PC-3 (cell line): ENCODE measurements at regions not wholly inside any gene's neighbourhood (a gene's known extent, or its start where the extent isn't known, plus 50 kb on each side); places are given as distances from the start of the nearest gene placed in this dataset.
A peak's percentile ranks its signal among the peaks of the same experiment; 100 is the strongest.

Experiments
- ATAC-seq: fragments of 200-7000 bp; cut with Tn5 transposase; 2 replicates; pipeline ENCODE4 v1.9.1; 2020; ENCODE audit warnings: mild to moderate bottlenecking, moderate library complexity
- BruUV-seq: library from RNA; stranded (reverse); fragments of 400-500 nt; replicated peaks from 2 replicates; lab custom pipeline; 2021; lab: Mats Ljungman, UMichigan
- CTCF ChIA-PET: fragments of 300-600 bp; sonication (Branson Sonifier 250); formaldehyde crosslinking; loops from one replicate; lab custom pipeline; 2022; ENCODE audit warnings: antibody characterized with exemption; lab: Charles Lee
- POLR2A ChIA-PET: fragments of 300-600 bp; sonication (Branson Sonifier 250); formaldehyde crosslinking; loops from one replicate; lab custom pipeline; 2022; ENCODE audit warnings: antibody characterized with exemption; ENCODE audit not compliant: unreplicated experiment; lab: Charles Lee
- DNase-seq: peaks from one replicate; pipeline ENCODE4 v3.0.0-alpha.2; 2015
- H2AFZ ChIP-seq: fragments of 300-600 bp; sonication (generic); 2 replicates; pipeline ENCODE4 v1.6.0; 2016; ENCODE audit warnings: antibody characterized with exemption, low read length
- H3F3A ChIP-seq: fragments of 300-600 bp; sonication (generic); one replicate; pipeline ENCODE4 v1.6.0; 2017; ENCODE audit warnings: antibody characterized with exemption, low read length, control low read depth, mild to moderate bottlenecking; ENCODE audit not compliant: unreplicated experiment
- H3K27ac ChIP-seq: fragments of 300-600 bp; sonication (generic); 2 replicates; pipeline ENCODE4 v1.5.1; 2016; ENCODE audit warnings: mild to moderate bottlenecking, low read length
- H3K27me3 ChIP-seq: fragments of 300-600 bp; sonication (generic); 2 replicates; pipeline ENCODE4 v1.6.1; 2016; ENCODE audit warnings: low read length, mixed read lengths
- H3K36me3 ChIP-seq: fragments of 300-600 bp; sonication (generic); 2 replicates; pipeline ENCODE4 v1.6.1; 2016; ENCODE audit warnings: low read depth, mixed run types, low read length, mixed read lengths
- H3K4me1 ChIP-seq: fragments of 300-600 bp; sonication (generic); 2 replicates; pipeline ENCODE4 v1.5.1; 2016; ENCODE audit warnings: low read length; ENCODE audit not compliant: insufficient read depth
- H3K4me2 ChIP-seq: fragments of 300-600 bp; sonication (generic); 2 replicates; pipeline ENCODE4 v1.6.0; 2016; ENCODE audit warnings: low read length
- H3K4me3 ChIP-seq: fragments of 300-600 bp; sonication (generic); 2 replicates; pipeline ENCODE4 v1.5.1; 2016; ENCODE audit warnings: mild to moderate bottlenecking, low read length, mixed read lengths
- H3K79me2 ChIP-seq: fragments of 300-600 bp; sonication (generic); 2 replicates; pipeline ENCODE4 v1.6.1; 2017; ENCODE audit warnings: low read length, mixed read lengths
- H3K9ac ChIP-seq: fragments of 300-600 bp; sonication (generic); 2 replicates; pipeline ENCODE4 v1.6.0; 2016; ENCODE audit warnings: mild to moderate bottlenecking, low read length
- H3K9me2 ChIP-seq: fragments of 300-600 bp; sonication (generic); replicated peaks from 2 replicates; pipeline ENCODE4 v1.6.1; 2016; ENCODE audit warnings: mixed run types, low read length, mixed read lengths
- H3K9me3 ChIP-seq: fragments of 300-600 bp; sonication (generic); 2 replicates; pipeline ENCODE4 v1.6.1; 2016; ENCODE audit warnings: low read length, mixed read lengths
- H4K20me1 ChIP-seq: fragments of 300-600 bp; sonication (generic); 2 replicates; pipeline ENCODE4 v1.6.1; 2016; ENCODE audit warnings: low read length, mixed read lengths
- CTCF ChIP-seq: fragments of 300-600 bp; sonication (generic); conservative IDR thresholded peaks from 2 replicates; pipeline ENCODE4 v1.5.1; 2017; ENCODE audit warnings: antibody characterized with exemption, low read depth, mild to moderate bottlenecking, low read length
- EZH2 ChIP-seq: fragments of 300-600 bp; sonication (generic); IDR thresholded peaks from one replicate; pipeline ENCODE4 v1.6.1; 2017; ENCODE audit warnings: antibody characterized with exemption, mild to moderate bottlenecking, low read length; ENCODE audit not compliant: unreplicated experiment
- EZH2phosphoT487 ChIP-seq: fragments of 300-600 bp; sonication (generic); IDR thresholded peaks from 2 replicates; pipeline ENCODE4 v1.6.1; 2018; ENCODE audit warnings: mild to moderate bottlenecking, antibody characterized with exemption, low read length, borderline replicate concordance
- intact Hi-C: fragments of 100-400 bp; cut with micrococcal nuclease; formaldehyde crosslinking; loops from 2 replicates; pipeline ENCODE4 v1.9.0; 2023

- Histone ChIP-seq H3K9ac (no peak overlapping the region), H3K9me3 (no peaks in the 10 kb centered on the region), H3K27me3 (peaks cover 33% of the 10 kb centered on the region), H3K4me1 (no peaks in the 10 kb centered on the region), H3F3A (no peaks in the 10 kb centered on the region), H3K4me2 (no peak overlapping the region), H4K20me1 (no peaks in the 10 kb centered on the region), H3K79me2 (no peaks in the 10 kb centered on the region), H2AFZ (no peak overlapping the region), H3K36me3 (no peaks in the 10 kb centered on the region), H3K27ac (no peak overlapping the region), H3K9me2 (no peaks in the 10 kb centered on the region), H3K4me3 (no peak overlapping the region)
- DNase-seq = peak; percentile 60
- ChIA-PET POLR2A (no interaction called here), CTCF (no interaction called here)
- BruUV-seq = no TSS peak
- ATAC-seq = peak; percentile 80
- intact Hi-C loops = loop anchor here (5.0 kb wide), 1 partner anchor 1223 kb away; no protein-coding TSS in a partner anchor
- TF ChIP-seq EZH2 (no peak), CTCF (peak; percentile 84), EZH2phosphoT487 (no peak)
These were observed 242.0 kb downstream of the NEDD1 start for GRCh38 chr12:97148941-97149559.

GRCh38 chr12:97151481-97151880 is 244.4 kb downstream of the NEDD1 start:
- no TSS peak for BruUV-seq
- TF ChIP-seq EZH2phosphoT487 (no peak), CTCF (no peak), EZH2 (no peak)
- H3K4me3 ChIP-seq = no peak overlapping the region
- no peaks in the 10 kb centered on the region for H4K20me1 ChIP-seq
- ATAC-seq = no peak
- no peaks in the 10 kb centered on the region for H3K36me3 ChIP-seq
- H2AFZ ChIP-seq = no peak overlapping the region
- H3K4me1 ChIP-seq = no peaks in the 10 kb centered on the region
- no peaks in the 10 kb centered on the region for H3K9me2 ChIP-seq
- H3K27ac ChIP-seq = no peak overlapping the region
- no peaks in the 10 kb centered on the region for H3F3A ChIP-seq
- H3K27me3 ChIP-seq = peaks cover 10% of the 10 kb centered on the region; the same call in 1 of the 2 replicates
- no peak overlapping the region for H3K4me2 ChIP-seq
- no peaks in the 10 kb centered on the region for H3K9me3 ChIP-seq
- no peak overlapping the region for H3K9ac ChIP-seq
- POLR2A ChIA-PET = no interaction called here
- DNase-seq = peak; percentile 32
- H3K79me2 ChIP-seq = no peaks in the 10 kb centered on the region
- intact Hi-C loops = no loop called here
- CTCF ChIA-PET = interaction anchor here (0.5 kb wide), 1 partner anchor 163 kb away, joined by 3 read pairs; no protein-coding TSS in a partner anchor

GRCh38 chr12:97159377-97159776 is 252.3 kb downstream of the NEDD1 start:
- ATAC-seq (no peak), DNase-seq (no peak)
- no peaks in the 10 kb centered on the region for H3K36me3 ChIP-seq
- no peak overlapping the region for H3K4me2 ChIP-seq
- H3K9me2 ChIP-seq = no peaks in the 10 kb centered on the region
- no peaks in the 10 kb centered on the region for H4K20me1 ChIP-seq
- H3K27ac ChIP-seq = no peak overlapping the region
- H3F3A ChIP-seq = no peaks in the 10 kb centered on the region
- POLR2A ChIA-PET = no interaction called here
- TF ChIP-seq EZH2phosphoT487 (no peak), CTCF (no peak)
- no TSS peak for BruUV-seq
- no peak overlapping the region for H2AFZ ChIP-seq
- peaks cover 6% of the 10 kb centered on the region; the same call in 1 of the 2 replicates for H3K27me3 ChIP-seq
- H3K79me2 ChIP-seq = no peaks in the 10 kb centered on the region
- CTCF ChIA-PET = no interaction called here
- H3K4me3 ChIP-seq = no peak overlapping the region
- intact Hi-C loops = no loop called here
- no peaks in the 10 kb centered on the region for H3K4me1 ChIP-seq
- no peaks in the 10 kb centered on the region for H3K9me3 ChIP-seq
- no peak overlapping the region for H3K9ac ChIP-seq
